HEK293T (cell line): ENCODE measurements at regions not wholly inside any gene's neighbourhood (a gene's known extent, or its start where the extent isn't known, plus 50 kb on each side); places are given as distances from the start of the nearest gene placed in this dataset.

Experiments
- BHLHE40 ChIP-seq: fragments of 450-650 bp; IDR thresholded peaks from 2 replicates; pipeline ENCODE4 v1.6.1; 2016; ENCODE audit warnings: mild to moderate bottlenecking, moderate library complexity, borderline replicate concordance
- FOXK2 ChIP-seq: fragments of 450-650 bp; IDR thresholded peaks from 2 replicates; pipeline ENCODE4 v1.6.1; 2016; ENCODE audit warnings: mild to moderate bottlenecking
- FOXM1 ChIP-seq: fragments of 450-650 bp; IDR thresholded peaks from 2 replicates; pipeline ENCODE4 v1.6.1; 2017; ENCODE audit warnings: mild to moderate bottlenecking, borderline replicate concordance
- NFRKB ChIP-seq: fragments of 450-650 bp; IDR thresholded peaks from 2 replicates; pipeline ENCODE4 v1.6.1; 2016; ENCODE audit warnings: mild to moderate bottlenecking, moderate library complexity
- SP1 ChIP-seq: fragments of 450-650 bp; IDR thresholded peaks from 2 replicates; pipeline ENCODE4 v1.6.1; 2017
- ZNF384 ChIP-seq: fragments of 450-650 bp; IDR thresholded peaks from 2 replicates; pipeline ENCODE4 v1.6.1; 2016

DNA sequence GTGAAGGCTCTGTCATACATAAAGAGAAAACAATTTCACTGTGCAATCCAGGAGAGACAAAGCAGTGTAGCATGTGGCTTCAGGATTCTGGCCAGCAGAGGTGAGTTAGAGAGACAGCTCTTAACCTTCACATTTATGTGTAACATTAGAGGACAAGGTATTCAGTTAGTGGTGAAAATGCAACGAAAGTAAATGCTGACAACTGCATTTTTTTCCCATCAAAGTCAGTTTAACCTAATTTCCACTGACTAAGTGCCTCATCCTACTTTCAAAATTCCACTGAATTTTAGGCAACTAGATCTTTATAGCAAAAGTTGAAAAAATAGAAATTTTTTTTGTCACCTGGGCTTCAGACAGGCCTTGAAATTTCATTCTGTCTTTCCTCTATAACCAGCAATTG is 130.8 kb upstream of the LNX1 start:
- no peak for TF ChIP-seq ZNF384
- TF ChIP-seq NFRKB, result no peak
- no peak for TF ChIP-seq SP1
- no peak for TF ChIP-seq BHLHE40
- no peak for TF ChIP-seq FOXM1
- TF ChIP-seq FOXK2, result no peak
